Fibroblast of skin of right biceps (primary cell): ENCODE measurements at regions not wholly inside any gene's neighbourhood (a gene's known extent, or its start where the extent isn't known, plus 50 kb on each side); places are given as distances from the start of the nearest gene placed in this dataset.
A peak's percentile ranks its signal among the peaks of the same experiment; 100 is the strongest.

Experiments
- DNase-seq: peaks from one replicate; pipeline ENCODE4 v3.0.0-alpha.2; 2013

DNA sequence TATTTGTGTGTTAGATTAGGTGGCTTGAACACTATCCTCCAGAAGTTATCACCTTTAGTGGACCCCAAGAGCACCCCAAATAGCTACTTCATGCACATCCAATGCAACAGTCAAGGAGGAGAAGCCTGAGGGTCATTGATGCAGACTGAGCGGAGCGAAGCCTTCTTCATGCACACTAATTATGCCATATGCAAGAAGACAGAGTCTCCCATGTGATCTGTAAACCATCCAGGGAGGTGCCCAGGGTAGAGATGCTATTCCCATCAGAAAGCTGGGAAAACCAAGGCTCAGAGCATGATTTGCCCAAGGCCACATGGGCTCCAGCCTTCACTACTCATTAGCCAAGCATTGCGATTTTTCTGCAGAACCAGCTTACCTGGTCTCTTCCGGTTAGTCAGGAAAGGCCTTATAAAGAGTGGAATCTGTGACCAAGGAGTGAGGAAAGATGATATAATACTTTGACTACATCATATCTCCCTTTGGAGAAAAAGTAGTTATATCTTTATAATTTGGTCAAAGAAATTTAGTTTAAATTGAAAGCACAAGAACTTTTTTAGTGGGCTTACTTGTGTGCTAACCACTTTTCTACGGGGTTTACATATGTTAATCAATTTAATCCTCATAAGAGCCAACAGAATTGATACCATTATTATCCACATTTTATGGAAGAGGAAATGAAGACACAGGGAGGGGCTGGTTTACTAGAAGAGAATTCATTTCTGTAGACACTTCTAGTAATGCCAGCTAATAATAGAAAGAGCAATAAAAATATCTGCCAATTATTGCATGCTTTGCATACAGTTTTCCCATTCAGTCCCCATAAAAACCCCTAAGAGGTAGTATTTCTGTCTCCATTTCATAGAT, 220.0 kb downstream of the ESM1 start:
- DNase-seq, result no peak

DNA sequence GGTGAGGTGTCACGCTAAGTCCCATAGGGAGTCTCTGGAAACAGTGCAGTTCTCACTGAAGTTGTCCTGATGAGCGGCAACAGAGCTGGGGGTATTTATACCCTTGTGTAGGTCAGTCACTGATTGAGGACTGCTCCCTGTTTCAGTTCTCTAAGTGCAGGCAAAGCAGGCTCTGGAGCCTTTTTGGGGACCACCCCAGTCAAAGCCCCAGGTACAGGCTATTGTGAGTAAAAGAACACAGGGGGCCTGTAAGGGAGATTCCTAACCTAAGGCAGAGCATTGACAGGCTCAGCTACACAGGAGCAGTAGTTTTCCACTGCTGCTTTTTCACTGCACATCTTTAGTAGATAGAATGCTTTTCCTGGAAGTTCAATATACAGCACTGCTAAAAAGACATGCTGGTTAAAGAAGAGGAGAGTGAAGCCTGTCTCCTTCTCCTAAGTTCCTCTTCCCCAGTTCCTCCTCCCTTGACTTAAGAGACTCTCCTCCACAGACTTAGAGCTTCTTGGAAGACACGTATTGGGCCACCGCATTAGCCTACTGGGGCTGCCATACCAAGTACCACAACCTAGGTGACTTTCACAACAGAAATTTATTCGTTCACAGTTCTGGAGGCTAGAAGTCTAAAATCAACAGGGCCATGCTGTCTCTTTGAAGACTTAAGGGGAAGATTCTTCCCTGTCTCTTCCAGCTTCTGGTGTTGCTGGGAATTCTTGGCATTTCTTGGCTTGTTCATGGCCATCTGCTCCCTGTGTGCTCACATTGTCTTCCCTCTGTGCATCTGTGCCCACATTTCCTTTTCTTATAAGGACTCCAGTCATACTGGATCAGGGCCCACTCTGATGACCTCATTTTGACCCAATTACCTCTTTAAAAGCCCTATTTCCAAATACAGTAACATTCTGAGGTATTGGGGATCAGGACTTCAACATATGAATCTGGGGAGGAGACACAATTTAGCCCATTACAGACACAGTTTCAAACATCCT, 221.0 kb downstream of the ESM1 start:
- peak; percentile 57 for DNase-seq

DNA sequence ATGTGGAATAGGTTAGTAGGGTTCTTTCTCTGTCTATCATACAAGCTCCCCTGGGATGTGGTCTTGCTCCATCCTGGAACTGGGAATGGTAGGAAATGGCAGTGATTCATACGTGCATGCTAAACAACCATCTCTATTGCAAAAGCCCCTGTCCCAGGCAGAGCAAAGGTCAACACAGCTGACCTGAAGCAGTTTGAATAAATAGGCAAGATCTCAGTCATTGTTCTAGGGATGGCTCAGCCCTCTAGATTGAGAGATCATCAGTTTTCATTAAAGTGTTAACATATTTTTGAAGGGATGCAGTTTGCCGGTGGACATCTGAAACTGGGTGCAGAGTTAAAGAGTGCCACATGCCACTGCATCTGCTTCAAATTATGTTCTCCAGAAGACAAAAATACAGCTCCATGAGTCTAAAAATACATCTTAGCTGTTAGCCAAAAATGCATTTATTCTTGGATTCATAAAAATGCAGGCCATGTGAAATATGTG, 224.1 kb downstream of the ESM1 start:
- peak; percentile 99 for DNase-seq

DNA sequence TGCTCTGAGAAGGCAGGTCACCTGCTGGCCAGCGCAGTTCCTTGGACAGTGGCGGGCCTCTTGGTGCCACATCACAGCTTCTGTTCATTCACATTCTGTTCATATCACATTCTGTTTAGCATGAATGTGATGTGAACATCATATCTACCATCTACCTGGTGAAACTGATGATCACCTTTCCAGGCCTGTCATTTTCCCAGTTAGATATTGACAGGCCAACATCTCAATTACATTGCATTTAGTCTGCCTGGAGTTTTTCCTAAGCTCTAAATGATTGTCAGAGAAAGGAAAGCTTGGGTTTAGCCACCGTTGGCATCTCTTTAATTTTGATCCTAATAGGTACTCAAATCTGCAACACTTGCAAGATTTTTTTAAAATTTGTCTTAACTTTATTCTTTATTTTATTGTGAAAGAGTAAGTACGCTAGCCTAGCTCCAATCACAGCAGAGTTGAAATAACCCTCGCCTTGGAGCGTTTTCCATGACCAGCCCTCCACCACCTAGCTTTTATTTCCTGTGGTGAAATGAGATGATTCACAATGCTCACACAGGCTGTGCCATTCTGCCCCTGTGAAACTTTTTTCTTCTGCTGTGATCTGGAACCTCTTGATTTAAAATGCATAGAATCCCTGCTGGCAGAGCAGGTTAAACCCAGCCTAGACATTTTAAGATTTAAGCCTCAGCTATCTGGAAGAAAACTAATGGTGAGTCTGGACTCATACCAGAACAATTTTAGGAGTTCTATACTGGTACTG, 225.0 kb downstream of the ESM1 start:
- peak; percentile 69 for DNase-seq

DNA sequence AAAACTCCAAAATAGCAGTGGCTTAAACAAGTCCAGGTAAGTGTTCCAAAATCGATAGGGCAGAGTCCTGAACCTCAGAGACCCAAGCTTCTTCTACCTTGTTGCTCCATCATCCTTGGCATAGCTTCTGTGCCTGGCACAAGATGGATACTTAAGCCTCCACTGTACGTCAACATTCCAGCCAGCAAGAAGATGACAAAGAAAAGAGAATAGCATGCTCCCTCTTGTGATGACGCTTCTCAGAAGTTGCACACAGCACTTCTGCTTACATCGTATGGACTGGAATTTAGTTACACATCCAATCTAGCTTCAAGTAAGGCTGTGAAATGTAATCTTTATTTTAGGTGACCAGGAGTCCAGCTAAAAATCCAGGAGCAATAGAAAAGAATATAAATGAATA, 227.4 kb downstream of the ESM1 start:
- DNase-seq, result peak; percentile 87

DNA sequence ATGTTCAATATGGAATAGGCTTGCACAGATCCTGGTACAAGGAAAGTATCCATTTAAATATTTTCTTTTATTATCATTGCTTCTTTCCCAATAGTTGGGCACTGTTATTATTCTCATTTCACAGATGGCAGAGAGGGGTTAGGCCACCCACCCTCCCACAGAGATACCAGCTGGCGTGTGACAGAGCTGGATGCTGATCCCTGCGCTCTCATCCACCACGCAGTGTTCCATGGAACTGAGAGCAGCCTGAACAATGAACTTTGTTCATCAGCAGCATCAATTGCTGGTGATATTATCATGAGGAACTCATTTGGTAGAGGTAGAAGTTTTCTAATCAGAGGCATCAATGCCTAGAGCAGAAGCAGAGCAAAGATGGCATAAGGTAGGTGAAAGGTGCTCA, 227.9 kb downstream of the ESM1 start:
- DNase-seq, result no peak

DNA sequence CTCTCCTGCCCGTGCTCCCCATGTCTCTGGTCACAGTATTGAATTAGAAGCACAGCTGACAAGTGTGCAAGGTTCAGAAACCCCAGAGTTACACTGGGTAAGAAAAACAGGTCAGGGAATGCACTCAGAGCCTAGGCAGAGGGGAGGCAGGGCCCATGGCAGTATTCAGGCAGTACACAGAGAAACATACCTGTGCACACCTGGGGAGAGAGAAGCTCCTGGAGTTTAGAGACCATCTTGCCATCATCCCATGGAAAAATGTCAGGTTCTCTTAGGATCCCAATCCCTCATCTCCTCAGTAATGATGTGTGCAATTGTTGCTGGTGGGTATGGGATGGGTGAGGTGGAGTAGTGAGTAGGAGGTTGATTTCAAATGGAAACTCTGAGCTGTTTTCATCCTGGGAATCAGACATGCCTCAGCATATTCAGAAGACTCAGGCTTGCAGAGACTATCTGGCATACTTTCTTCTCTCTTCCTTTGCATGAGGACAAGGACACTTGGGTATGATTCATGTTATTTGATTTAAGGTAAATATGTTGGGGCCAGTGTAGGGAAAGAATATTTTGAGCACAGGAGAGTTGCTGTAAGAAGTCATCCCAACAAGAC, 228.5 kb downstream of the ESM1 start:
- peak; percentile 53 for DNase-seq

DNA sequence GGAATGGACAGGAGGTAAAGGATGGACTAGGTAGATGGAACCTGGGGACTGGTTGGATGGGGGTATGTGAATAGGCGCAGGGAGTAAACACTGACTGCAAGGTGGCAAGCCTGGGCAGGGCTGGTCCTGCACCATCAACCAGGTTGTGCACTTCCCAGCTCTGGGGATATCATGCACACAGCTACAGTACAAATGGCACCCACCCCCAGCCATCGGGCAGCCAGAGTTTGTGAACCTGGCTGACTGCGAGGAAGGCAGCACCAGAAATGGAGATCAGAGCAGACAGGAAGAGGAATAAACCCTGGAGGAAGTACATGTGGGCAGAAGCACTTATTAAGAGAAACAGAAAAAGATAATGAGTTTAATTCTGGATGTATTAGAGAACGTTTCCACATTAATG, 229.1 kb downstream of the ESM1 start:
- no peak for DNase-seq

DNA sequence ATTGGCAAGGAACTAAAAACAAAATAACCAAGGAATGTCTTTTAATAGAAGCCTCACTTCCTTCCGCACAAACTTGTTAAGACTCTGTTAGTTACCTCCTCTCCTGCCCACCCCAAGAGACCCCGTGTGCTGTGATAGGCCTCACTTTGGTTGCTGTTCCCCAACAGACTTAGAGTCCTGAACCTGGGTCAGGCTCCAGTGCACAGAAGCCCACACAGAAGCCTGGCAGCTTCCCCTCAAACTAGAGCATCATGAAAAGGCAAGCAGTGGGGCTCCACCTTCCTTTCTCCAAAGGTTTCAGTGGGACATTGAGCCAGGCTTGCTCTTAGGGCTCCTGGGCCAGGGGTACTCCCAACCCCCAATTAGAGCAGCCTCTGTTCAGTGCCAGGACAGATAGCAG, 230.5 kb downstream of the ESM1 start:
- no peak for DNase-seq

DNA sequence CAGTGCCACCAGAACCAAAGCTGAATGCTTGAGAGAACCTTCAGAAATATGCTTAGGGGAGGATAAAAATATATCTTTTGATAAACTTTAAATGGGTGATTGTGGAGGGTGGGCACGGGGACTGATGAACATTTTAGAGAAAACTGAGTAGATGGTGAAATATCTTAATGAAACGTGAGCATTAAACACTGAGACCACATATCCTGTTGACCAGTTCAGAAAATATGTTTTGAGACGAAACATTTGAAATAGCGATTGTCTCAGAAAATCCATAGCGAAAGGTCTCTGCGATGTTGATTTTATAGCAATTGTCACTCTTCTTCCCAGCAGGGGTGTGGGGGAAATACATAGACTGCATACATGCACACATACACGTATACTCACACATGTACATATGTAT, 231.0 kb downstream of the ESM1 start:
- no peak for DNase-seq

DNA sequence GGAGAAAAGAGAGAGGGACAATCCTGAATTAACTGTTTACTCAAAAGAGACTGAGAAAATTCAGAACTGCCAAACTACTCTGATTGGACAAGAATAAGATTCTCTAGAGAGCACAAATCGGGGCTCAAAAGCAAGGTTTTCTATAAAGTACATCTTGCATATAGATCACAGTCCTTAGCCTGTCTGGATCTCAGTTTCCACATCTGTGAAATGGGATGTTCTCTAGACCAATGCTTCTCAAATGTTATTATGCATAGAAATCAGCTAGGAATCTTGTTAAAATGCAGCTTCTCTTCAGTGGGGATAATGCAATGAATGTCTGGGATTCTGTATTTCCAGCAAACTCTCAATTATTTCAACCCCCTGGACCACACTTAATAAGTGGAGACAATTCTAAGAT, 231.6 kb downstream of the ESM1 start:
- no peak for DNase-seq

DNA sequence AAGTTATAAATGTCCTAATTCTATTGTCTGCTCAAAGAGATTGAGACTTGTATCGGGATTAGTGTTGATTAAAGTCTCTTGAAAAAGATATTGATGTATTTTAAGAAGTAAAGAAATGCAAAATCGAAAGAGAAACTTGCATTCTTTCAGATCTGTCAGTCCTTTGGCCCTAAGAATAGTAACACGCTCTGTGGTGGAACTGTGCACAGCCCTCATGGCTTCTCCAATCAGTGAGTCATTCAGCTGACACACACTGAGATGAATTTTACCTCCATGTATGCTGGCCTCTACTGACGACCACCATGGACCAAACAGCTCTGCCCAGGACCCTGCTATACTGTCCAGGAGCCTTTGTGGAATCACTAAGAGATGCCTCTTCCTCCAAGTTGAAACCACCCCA, 232.4 kb downstream of the ESM1 start:
- DNase-seq, result peak; percentile 85

DNA sequence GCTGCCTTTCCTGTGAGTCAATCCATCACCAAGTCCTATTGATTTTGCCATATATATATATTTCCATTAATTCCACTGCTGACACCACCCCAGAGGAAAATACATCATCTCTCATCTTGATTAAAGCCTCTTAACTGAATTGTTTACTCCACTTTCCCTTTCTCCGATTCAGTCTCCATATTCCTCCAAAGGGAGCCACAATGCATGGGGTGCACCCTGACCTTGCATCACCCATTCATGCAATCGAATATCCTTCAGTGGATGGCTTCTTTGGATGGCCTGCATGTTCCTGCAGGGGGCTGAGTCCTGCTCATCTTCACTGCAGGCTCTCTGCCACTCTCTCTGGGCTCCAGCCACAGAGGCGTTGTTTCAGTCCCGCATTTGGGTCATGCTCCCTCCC, 231.0 kb downstream of the SNX18 start:
- no peak for DNase-seq

DNA sequence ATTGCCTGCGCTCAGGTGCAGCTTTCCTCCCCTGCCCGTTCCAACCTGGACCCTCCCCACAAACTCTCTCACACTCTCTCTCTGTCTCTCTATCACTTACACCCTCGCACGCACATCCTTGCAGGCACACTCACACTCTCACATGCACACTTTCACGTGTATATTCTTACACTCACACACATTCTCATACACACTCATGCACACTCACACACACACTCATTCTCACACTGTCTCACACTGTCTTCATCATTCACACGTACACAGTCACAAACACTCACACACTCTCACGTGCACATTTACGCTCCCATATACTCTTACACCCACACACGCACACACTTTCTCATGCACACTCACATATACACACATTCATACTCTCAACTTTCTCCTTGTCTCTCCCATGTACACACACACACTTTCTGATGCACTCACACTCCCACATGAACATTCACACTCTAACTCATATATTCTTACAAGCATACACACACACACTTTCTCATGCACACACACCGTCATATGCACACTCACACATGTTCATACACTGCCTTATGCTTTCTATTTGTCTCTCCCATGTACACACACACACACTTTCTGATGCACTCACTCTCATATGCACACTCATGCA, 229.3 kb downstream of the SNX18 start:
- DNase-seq, result no peak

DNA sequence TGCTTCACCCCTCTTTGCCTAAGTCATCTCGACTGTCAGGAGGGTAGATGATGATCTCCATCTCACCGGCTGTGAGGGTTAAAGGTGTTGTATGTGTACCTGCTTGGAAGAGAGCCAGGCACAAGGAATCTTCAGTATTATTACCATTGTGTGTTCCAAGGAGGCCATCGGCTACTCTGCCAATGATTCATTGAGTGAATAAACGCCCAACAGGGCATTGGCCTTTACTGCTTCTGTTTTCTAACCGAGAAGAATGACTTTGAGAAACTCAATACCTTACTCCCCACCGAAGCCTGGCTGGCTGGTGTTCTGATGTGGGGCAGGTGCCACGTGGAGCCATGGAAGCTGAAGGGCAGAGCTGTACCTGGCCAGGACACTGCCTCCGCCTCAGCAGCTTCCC, 228.8 kb downstream of the SNX18 start:
- DNase-seq, result no peak

DNA sequence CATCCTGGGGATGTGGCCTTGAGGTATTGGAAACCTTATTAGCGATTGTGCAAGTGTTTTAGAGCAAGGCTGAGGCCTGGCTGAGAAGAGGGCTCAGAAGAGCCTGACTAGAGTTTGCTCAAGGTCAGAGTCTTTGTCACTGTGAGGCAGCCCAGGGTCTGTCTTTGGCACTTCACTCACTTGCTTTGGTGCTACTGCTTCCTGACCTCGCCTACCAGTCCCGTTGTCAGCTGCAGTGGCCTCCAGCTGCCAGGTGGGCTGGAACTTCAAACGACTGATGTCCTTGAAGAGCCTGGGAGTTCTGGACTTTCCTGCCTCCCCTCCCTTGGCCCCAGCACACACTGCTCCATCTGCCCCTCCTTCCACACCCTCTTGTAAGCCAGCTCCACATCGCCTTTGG, 228.0 kb downstream of the SNX18 start:
- no peak for DNase-seq

DNA sequence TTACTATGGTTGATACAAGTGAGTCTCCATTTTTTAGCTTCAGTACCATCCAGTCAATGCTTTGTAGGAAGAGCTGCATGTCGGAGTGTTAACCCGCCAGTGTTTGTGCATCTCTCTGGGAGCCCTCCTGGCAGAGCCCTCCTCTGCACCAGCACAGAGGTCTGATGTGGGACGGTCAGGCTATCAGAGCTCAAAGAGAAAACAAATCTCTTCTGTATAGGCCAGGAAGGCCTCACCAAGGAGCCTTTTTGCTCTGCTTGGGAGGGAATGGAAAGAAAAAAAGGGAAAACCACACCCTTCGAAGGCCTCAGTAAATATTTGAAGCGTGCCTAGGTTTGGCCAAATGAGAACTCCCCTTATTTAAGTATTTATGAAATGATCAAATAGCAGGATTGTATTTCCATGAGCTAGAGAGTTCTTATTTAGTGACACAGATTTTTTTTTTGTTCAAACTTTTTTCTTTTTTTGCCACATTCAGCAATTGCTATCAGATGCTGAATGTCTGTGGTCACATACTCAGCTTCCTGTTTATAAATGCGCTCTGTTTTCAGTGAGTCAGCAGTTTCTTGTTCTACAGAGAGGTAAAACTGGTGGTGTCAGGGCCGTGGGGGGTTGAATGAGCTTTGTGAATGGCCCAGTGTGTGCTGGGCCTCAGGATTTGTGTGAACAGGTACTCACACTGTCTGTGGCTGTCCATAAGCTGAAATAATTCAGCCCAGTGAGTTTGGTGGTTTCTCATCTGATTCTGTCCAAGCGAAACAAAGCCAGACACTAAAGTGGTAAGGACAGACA, 226.6 kb downstream of the SNX18 start:
- peak; percentile 98 for DNase-seq

DNA sequence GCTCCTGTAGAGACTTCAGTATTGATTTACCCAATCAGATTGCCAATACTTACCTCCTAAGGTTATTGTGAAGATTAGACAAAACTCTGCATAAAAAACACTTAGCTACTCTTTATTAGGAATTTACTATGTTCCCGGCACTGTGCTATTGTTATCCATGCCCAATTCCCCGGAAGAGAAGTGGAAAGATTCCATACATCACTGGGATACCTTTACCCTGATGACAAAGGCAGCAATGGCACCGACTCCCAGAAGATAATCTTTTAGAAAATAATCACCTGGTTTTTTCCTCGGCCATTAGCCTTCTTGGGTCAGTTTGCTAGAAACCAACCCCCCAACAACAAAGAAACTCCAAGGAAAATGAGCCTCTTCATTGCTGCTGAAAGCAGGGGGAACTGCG, 226.0 kb downstream of the SNX18 start:
- no peak for DNase-seq

DNA sequence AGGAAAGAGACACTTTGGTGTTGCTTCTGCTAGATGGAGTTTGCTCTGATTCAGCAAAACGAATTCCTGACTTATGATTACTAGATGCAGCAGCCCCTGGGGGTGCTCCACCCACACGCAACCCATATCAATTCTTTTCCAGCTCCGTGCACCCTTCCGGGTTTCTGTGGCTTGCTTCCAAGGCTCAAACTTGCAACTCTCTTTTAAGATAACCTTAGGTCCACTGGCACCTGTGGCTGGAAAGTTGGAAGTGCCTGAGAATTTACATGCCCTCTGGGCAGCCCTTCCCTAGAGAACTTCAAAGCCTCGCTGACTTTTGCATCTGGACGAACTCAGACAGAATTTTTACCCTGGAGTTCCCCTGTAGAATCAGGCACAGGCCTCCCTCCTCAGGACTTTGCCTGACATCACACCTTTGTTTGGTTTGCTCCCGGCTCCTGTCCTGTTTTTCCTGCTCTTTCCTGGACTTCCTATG, 224.9 kb downstream of the SNX18 start:
- DNase-seq, result peak; percentile 81

DNA sequence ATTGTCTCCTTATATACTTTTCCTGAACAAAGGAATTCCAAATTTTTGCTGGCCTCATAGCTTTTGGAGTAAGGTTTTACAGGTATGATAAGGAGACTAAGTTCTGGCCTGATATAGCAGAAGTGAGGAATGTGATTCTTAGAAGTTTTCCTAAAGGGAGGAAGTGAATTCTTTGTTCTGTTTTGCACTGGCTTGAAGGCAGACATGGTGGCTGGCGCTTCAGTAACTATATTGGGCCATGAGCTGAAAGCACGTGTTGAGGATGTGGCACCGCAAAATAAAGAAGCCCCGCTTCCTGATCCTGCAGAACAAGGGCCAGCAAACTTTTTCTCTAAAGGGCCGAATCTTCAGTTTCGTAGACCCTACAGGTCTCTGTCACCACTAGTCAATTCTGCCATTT, 224.2 kb downstream of the SNX18 start:
- no peak for DNase-seq

DNA sequence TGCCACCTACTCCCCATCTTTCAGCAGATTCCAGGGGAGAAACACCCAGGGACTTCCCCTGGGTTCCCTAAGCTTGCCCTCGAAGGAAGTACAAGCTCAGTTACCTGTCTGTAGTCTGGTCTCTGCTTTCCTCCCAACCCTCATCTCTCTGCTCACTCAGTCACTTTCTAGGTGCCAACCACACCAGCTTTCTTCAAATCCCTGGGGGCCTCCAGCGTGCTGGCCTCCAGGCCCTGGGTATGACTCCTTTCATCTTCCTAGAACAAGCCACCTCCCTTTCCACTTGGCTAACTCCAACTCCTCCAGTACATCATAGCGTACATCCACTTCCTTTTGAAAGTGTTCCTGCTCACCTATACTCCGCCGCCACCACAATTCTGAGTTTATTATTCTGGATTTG, 222.6 kb downstream of the SNX18 start:
- no peak for DNase-seq
